ENCODE measurements at regions not wholly inside any gene's neighbourhood (a gene's known extent, or its start where the extent isn't known, plus 50 kb on each side); places are given as distances from the start of the nearest gene placed in this dataset.
"Not testable (repeated sequence)": the region's sequence is repeated elsewhere in the genome, so short reads cannot be mapped to it uniquely, and the experiment has no call there.

GRCh38 chr13:82070416-82070815 lies 1729.5 kb upstream of the SPRY2 start:
- Histone ChIP-seq H3K4me1 (no peaks in the 10 kb centered on the region), H3K4me2 (no peak overlapping the region), H3K27ac (no peak overlapping the region), H3K9me3 (no peaks in the 10 kb centered on the region), H3K4me3 (no peak overlapping the region)
- no peak for TF ChIP-seq POLR2A (IDR thresholded peaks at IDR 0.05; ENCODE audit: low read length)
- TF ChIP-seq CHD2 (IDR thresholded peaks at IDR 0.05; ENCODE audit: low read length, partially characterized antibody): no peak
- TF ChIP-seq BHLHE40 (IDR thresholded peaks at IDR 0.05; ENCODE audit: low read depth, low read length): no peak
- no peak for TF ChIP-seq EHMT2 (IDR thresholded peaks at IDR 0.05; ENCODE audit: low read depth)
- TF ChIP-seq FOSB (CRISPR knock-in tag; IDR thresholded peaks at IDR 0.05): no peak
- CTCF ChIA-PET: no interaction called here
- POLR2A ChIA-PET: no interaction called here
- 0% methylated on average over 1 of the region's 1 CpG for WGBS (ENCODE audit: missing lambda C conversion rate)
- no peak for DNase-seq (ENCODE audit: low read depth in 1 of 2, low spot score in 1 of 2)
- no peak for ATAC-seq
- FAIRE-seq: no peak

GRCh38 chr13:82062772-82063171 lies 1721.8 kb upstream of the SPRY2 start:
- ATAC-seq (no peak), DNase-seq (ENCODE audit: low read depth in 1 of 2, low spot score in 1 of 2) (no peak), FAIRE-seq (no peak)
- TF ChIP-seq, protein P1, sequence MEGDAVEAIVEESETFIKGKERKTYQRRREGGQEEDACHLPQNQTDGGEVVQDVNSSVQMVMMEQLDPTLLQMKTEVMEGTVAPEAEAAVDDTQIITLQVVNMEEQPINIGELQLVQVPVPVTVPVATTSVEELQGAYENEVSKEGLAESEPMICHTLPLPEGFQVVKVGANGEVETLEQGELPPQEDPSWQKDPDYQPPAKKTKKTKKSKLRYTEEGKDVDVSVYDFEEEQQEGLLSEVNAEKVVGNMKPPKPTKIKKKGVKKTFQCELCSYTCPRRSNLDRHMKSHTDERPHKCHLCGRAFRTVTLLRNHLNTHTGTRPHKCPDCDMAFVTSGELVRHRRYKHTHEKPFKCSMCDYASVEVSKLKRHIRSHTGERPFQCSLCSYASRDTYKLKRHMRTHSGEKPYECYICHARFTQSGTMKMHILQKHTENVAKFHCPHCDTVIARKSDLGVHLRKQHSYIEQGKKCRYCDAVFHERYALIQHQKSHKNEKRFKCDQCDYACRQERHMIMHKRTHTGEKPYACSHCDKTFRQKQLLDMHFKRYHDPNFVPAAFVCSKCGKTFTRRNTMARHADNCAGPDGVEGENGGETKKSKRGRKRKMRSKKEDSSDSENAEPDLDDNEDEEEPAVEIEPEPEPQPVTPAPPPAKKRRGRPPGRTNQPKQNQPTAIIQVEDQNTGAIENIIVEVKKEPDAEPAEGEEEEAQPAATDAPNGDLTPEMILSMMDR (IDR thresholded peaks at IDR 0.05): no peak
- TF ChIP-seq NPAS2 (CRISPR knock-in tag; IDR thresholded peaks at IDR 0.05; ENCODE audit: borderline replicate concordance) (no peak), FOSL2 (IDR thresholded peaks at IDR 0.05) (no peak), FOSL2 (CRISPR knock-in tag; IDR thresholded peaks at IDR 0.05) (no peak), HES2 (IDR thresholded peaks at IDR 0.05) (no peak), CBX2 (IDR thresholded peaks at IDR 0.05; ENCODE audit: borderline replicate concordance, low read depth) (no peak), ZC3H11A (IDR thresholded peaks at IDR 0.05) (no peak), BHLHE40 (IDR thresholded peaks at IDR 0.05; ENCODE audit: low read depth, low read length) (no peak), RAD21 (conservative IDR thresholded peaks at IDR 0.05 in 1 of 2, IDR thresholded peaks at IDR 0.05 in 1 of 2) (no peak), HEYL (CRISPR knock-in tag; IDR thresholded peaks at IDR 0.05) (no peak), HDAC2 (IDR thresholded peaks at IDR 0.05) (no peak), ZFP36 (IDR thresholded peaks at IDR 0.05; ENCODE audit: borderline replicate concordance, partially characterized antibody) (no peak), ZNF302 (CRISPR knock-in tag; IDR thresholded peaks at IDR 0.05) (no peak), TP53 (CRISPR knock-in tag; IDR thresholded peaks at IDR 0.05) (no peak), MAZ (IDR thresholded peaks at IDR 0.05; ENCODE audit: borderline replicate concordance, low read depth, low read length) (no peak), KDM5A (IDR thresholded peaks at IDR 0.05) (no peak)
- TF ChIP-seq, protein P2, sequence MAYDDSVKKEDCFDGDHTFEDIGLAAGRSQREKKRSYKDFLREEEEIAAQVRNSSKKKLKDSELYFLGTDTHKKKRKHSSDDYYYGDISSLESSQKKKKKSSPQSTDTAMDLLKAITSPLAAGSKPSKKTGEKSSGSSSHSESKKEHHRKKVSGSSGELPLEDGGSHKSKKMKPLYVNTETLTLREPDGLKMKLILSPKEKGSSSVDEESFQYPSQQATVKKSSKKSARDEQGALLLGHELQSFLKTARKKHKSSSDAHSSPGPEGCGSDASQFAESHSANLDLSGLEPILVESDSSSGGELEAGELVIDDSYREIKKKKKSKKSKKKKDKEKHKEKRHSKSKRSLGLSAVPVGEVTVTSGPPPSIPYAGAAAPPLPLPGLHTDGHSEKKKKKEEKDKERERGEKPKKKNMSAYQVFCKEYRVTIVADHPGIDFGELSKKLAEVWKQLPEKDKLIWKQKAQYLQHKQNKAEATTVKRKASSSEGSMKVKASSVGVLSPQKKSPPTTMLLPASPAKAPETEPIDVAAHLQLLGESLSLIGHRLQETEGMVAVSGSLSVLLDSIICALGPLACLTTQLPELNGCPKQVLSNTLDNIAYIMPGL (CRISPR knock-in tag; IDR thresholded peaks at IDR 0.05; ENCODE audit: borderline replicate concordance): no peak
- WGBS (ENCODE audit: missing lambda C conversion rate): 6% methylated on average over 4 of the region's 4 CpGs
- ChIA-PET CTCF (no interaction called here), POLR2A (no interaction called here)
- Histone ChIP-seq H3K4me1 (no peaks in the 10 kb centered on the region), H3K4me3 (no peak overlapping the region), H3K4me2 (no peak overlapping the region), H3K27ac (no peak overlapping the region), H3K9me3 (no peaks in the 10 kb centered on the region)

- ATAC-seq (no peak), FAIRE-seq (no peak), DNase-seq (ENCODE audit: low read depth in 1 of 2, low spot score in 1 of 2) (no peak)
- TF ChIP-seq CHD2 (IDR thresholded peaks at IDR 0.05; ENCODE audit: low read length, partially characterized antibody) (no peak), ELK1 (IDR thresholded peaks at IDR 0.05; ENCODE audit: low read depth, low read length) (no peak), EP300 (IDR thresholded peaks at IDR 0.05) (no peak), NR3C1 (IDR thresholded peaks at IDR 0.05) (no peak), CBX8 (IDR thresholded peaks at IDR 0.05) (no peak), RFX5 (IDR thresholded peaks at IDR 0.05) (no peak), PHF8 (IDR thresholded peaks at IDR 0.05; ENCODE audit: borderline replicate concordance, low read depth) (no peak), CBX2 (IDR thresholded peaks at IDR 0.05; ENCODE audit: borderline replicate concordance, low read depth) (no peak), ZNF302 (CRISPR knock-in tag; IDR thresholded peaks at IDR 0.05) (no peak), MAFK (IDR thresholded peaks at IDR 0.05; ENCODE audit: partially characterized antibody) (no peak), KDM5A (IDR thresholded peaks at IDR 0.05) (no peak)
- TF ChIP-seq, protein P3, sequence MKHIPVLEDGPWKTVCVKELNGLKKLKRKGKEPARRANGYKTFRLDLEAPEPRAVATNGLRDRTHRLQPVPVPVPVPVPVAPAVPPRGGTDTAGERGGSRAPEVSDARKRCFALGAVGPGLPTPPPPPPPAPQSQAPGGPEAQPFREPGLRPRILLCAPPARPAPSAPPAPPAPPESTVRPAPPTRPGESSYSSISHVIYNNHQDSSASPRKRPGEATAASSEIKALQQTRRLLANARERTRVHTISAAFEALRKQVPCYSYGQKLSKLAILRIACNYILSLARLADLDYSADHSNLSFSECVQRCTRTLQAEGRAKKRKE (CRISPR knock-in tag; IDR thresholded peaks at IDR 0.05; ENCODE audit: low read depth): no peak
- no peak overlapping the region for H3K4me3 ChIP-seq
- CTCF ChIA-PET: no interaction called here
- no peak overlapping the region for H3K4me2 ChIP-seq
- H3K9me3 ChIP-seq: no peaks in the 10 kb centered on the region
- no peak overlapping the region for H3K27ac ChIP-seq
- WGBS (ENCODE audit: missing lambda C conversion rate): 11% methylated on average over 2 of the region's 2 CpGs
- POLR2A ChIA-PET: no interaction called here
- no peaks in the 10 kb centered on the region for H3K4me1 ChIP-seq
Observed at GRCh38 chr13:82058364-82058763, 1717.4 kb upstream of the SPRY2 start.

DNA sequence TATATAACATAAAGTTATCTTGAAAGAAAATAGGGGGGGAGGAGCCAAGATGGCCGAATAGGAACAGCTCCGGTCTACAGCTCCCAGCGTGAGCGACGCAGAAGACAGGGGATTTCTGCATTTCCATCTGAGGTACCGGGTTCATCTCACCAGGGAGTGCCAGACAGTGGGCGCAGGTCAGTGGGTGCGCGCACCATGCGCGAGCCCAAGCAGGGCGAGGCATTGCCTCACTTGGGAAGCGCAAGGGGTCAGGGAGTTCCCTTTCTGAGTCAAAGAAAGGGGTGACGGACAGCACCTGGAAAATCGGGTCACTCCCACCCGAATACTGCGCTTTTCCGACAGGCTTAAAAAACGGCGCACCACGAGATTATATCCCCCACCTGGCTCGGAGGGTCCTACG lies 1704.4 kb upstream of the SPRY2 start:
- H3K9me3 ChIP-seq; H3K4me2 ChIP-seq; DNase-seq (ENCODE audit: low read depth in 1 of 2, low spot score in 1 of 2); H3K4me3 ChIP-seq; CTCF ChIA-PET; H3K27ac ChIP-seq; FAIRE-seq; H3K4me1 ChIP-seq; POLR2A ChIA-PET; ATAC-seq: not testable (repeated sequence)
- 53% methylated on average over 21 of the region's 23 CpGs for WGBS (ENCODE audit: missing lambda C conversion rate)

All from A549 (cell line).